Mucosa of descending colon (tissue), 3 donors: ENCODE measurements at regions not wholly inside any gene's neighbourhood (a gene's known extent, or its start where the extent isn't known, plus 50 kb on each side); places are given as distances from the start of the nearest gene placed in this dataset.
A peak's percentile ranks its signal among the peaks of the same experiment; 100 is the strongest.

Experiments used
- ATAC-seq: fragments of 200-7000 bp; cut with Tn5 transposase; one replicate; pipeline ENCODE4 v1.9.1; 2020; ENCODE audit warnings: mild to moderate bottlenecking, moderate library complexity
- DNase-seq, 3 donors: peaks; one replicate each; pipeline ENCODE4 v3.0.0-alpha.2; 2020
- H3K36me3 ChIP-seq: fragments of 200-600 bp; one replicate; pipeline ENCODE4 v1.8.0; 2021; ENCODE audit warnings: low read depth, mild to moderate bottlenecking
- H3K4me1 ChIP-seq: fragments of 200-600 bp; one replicate; pipeline ENCODE4 v1.8.0; 2021; ENCODE audit warnings: low read depth, mild to moderate bottlenecking
- H3K4me3 ChIP-seq: fragments of 200-600 bp; one replicate; pipeline ENCODE4 v1.8.0; 2021; ENCODE audit warnings: mild to moderate bottlenecking
- H3K9me3 ChIP-seq: fragments of 200-600 bp; one replicate; pipeline ENCODE4 v1.8.0; 2021; ENCODE audit warnings: mild to moderate bottlenecking
- CTCF ChIP-seq: fragments of 200-600 bp; IDR thresholded peaks from one replicate; pipeline ENCODE4 v1.8.0; 2022; ENCODE audit warnings: antibody characterized with exemption, mild to moderate bottlenecking
- intact Hi-C, 2 donors: fragments of 100-400 bp; cut with DNase I in 1 of 2; cut with micrococcal nuclease in 1 of 2; formaldehyde crosslinking; loops; one replicate each; pipeline versions ENCODE4 v1.11.0 to v1.11.1; 2022; cut with DNase I, micrococcal nuclease
- donor health status: DM: no; HTN: no; CAD: no; lungs with moderate emphysema.
- donor health status: DM: no; HTN: no; CAD: no.
- donor health status: DM: no; HTN: yes; CAD: no.

DNA sequence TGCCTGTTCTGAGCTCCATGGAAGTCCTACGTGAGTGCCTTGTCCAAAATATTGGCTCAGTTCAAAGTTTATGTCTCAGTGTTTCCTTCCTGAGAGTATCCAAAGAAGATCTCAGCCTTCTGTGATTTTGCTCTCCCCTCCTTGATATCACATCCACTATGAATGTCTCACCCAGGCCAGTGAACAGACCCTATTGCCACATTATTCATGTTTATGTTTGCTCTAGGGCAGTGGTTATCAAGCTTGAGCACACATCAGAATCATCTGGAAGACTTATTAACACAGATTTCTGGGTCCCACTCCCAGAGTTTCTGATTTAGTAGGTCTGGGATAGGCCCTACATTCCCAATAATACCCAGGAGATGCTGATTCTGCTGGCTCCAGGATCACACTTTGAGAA lies 145.0 kb upstream of the FGGY start:
- no peak for ATAC-seq

GRCh38 chr1:59152511-59152910 lies 144.4 kb upstream of the FGGY start:
- Histone ChIP-seq H3K36me3 (no peaks in the 10 kb centered on the region), H3K9me3 (no peaks in the 10 kb centered on the region), H3K4me1 (peaks cover 10% of the 10 kb centered on the region), H3K4me3 (no peak overlapping the region)
- ATAC-seq, result no peak
- DNase-seq, result no peak
- intact Hi-C loops, result no loop called here
- TF ChIP-seq CTCF, result no peak

More for the DNA sequence above, 145.0 kb upstream of the FGGY start:
- intact Hi-C loops, result no loop called here
- Histone ChIP-seq H3K4me3 (no peak overlapping the region), H3K9me3 (no peaks in the 10 kb centered on the region), H3K4me1 (peaks cover 10% of the 10 kb centered on the region), H3K36me3 (no peaks in the 10 kb centered on the region)
- no peak for TF ChIP-seq CTCF
- DNase-seq, result no peak

DNA sequence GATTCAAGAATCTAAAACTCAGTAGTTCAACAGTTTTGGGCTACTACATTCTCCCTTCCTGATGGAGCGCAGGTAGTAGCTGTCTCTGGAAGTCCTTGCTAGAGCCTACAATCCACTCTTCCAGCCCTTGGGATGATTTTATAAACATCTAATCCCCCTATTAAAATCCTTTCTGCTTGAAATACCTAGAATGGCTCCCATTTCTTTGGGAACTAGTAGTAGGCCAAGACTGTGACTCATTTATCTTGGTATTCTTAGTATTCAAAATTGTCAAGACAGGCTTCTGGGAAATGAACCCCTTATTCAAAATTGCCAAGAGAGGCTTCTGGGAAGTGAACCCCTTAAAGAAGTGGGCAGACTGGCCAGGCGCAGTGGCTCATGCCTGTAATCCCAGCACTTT lies 142.5 kb upstream of the FGGY start:
- ATAC-seq (no peak), DNase-seq (no peak)
- H3K9me3 ChIP-seq, result peaks cover 11% of the 10 kb centered on the region
- intact Hi-C loops, result no loop called here
- no peak overlapping the region for H3K4me3 ChIP-seq
- H3K36me3 ChIP-seq, result no peaks in the 10 kb centered on the region
- TF ChIP-seq CTCF, result no peak
- H3K4me1 ChIP-seq, result peaks cover 10% of the 10 kb centered on the region

GRCh38 chr1:59155351-59155750 lies 141.5 kb upstream of the FGGY start:
- H3K4me1 ChIP-seq, result peaks cover 10% of the 10 kb centered on the region
- peaks cover 11% of the 10 kb centered on the region for H3K9me3 ChIP-seq
- ATAC-seq, result no peak
- H3K4me3 ChIP-seq, result no peak overlapping the region
- DNase-seq, result no peak
- TF ChIP-seq CTCF, result no peak
- no peaks in the 10 kb centered on the region for H3K36me3 ChIP-seq
- intact Hi-C loops, result no loop called here

GRCh38 chr1:59156051-59156450 lies 140.8 kb upstream of the FGGY start:
- intact Hi-C loops, result no loop called here
- Histone ChIP-seq H3K4me1 (peaks cover 4% of the 10 kb centered on the region), H3K9me3 (peaks cover 11% of the 10 kb centered on the region), H3K36me3 (no peaks in the 10 kb centered on the region), H3K4me3 (no peak overlapping the region)
- no peak for TF ChIP-seq CTCF
- DNase-seq, result no peak
- ATAC-seq, result peak; percentile 62

GRCh38 chr1:59156526-59157199 lies 140.2 kb upstream of the FGGY start:
- no peak for TF ChIP-seq CTCF
- Histone ChIP-seq H3K9me3 (peaks cover 11% of the 10 kb centered on the region), H3K4me3 (no peak overlapping the region), H3K4me1 (no peaks in the 10 kb centered on the region), H3K36me3 (no peaks in the 10 kb centered on the region)
- intact Hi-C loops, result no loop called here
- DNase-seq, result no peak
- no peak for ATAC-seq
